NOMO-1 (cell line): ENCODE measurements at regions not wholly inside any gene's neighbourhood (a gene's known extent, or its start where the extent isn't known, plus 50 kb on each side); places are given as distances from the start of the nearest gene placed in this dataset.

Experiments used
- DNase-seq, 2 experiments: peaks; one replicate each; lab custom pipeline; 2025; ENCODE audit not compliant: unreplicated experiment in 2 of 2; lab: John Stamatoyannopoulos, UW

- DNase-seq = peak in 1 of 2 experiments; percentile 8
Measured at GRCh38 chr10:78754269-78755062, 314.3 kb upstream of the ZMIZ1 start.

- no peak for DNase-seq
Measured at GRCh38 chr10:78755063-78755701, 313.6 kb upstream of the ZMIZ1 start.

GRCh38 chr10:78755877-78756455, 312.8 kb upstream of the ZMIZ1 start:
- DNase-seq = no peak

- DNase-seq = peak; percentile 95 to 96
Measured at GRCh38 chr10:78756604-78757343, 312.0 kb upstream of the ZMIZ1 start.

- DNase-seq = peak in 1 of 2 experiments; percentile 6
Measured at GRCh38 chr10:78757344-78757925, 311.3 kb upstream of the ZMIZ1 start.

GRCh38 chr10:78758176-78758575, 310.6 kb upstream of the ZMIZ1 start:
- no peak for DNase-seq

GRCh38 chr10:78759456-78760120, 309.2 kb upstream of the ZMIZ1 start:
- no peak for DNase-seq

GRCh38 chr10:78760463-78761310, 308.1 kb upstream of the ZMIZ1 start:
- no peak for DNase-seq

GRCh38 chr10:78761311-78761781, 307.4 kb upstream of the ZMIZ1 start:
- no peak for DNase-seq

- no peak for DNase-seq
Measured at GRCh38 chr10:78762086-78762630, 306.6 kb upstream of the ZMIZ1 start.

GRCh38 chr10:78763234-78763633, 305.5 kb upstream of the ZMIZ1 start:
- no peak for DNase-seq

GRCh38 chr10:78763651-78764395, 304.9 kb upstream of the ZMIZ1 start:
- no peak for DNase-seq

GRCh38 chr10:78764436-78764835, 304.3 kb upstream of the ZMIZ1 start:
- peak; percentile 17 to 18 for DNase-seq

GRCh38 chr10:78764846-78765430, 303.8 kb upstream of the ZMIZ1 start:
- DNase-seq = no peak

- DNase-seq = no peak
Measured at GRCh38 chr10:78765726-78766335, 302.9 kb upstream of the ZMIZ1 start.

- no peak for DNase-seq
Measured at GRCh38 chr10:78766603-78767002, 302.2 kb upstream of the ZMIZ1 start.

- DNase-seq = no peak
Measured at GRCh38 chr10:78768041-78768835, 300.5 kb upstream of the ZMIZ1 start.
